Mucosa of descending colon (tissue), 3 donors: ENCODE measurements at regions not wholly inside any gene's neighbourhood (a gene's known extent, or its start where the extent isn't known, plus 50 kb on each side); places are given as distances from the start of the nearest gene placed in this dataset.

Experiments used
- ATAC-seq: fragments of 200-7000 bp; cut with Tn5 transposase; one replicate; pipeline ENCODE4 v1.9.1; 2020; ENCODE audit warnings: mild to moderate bottlenecking, moderate library complexity
- DNase-seq, 3 donors: peaks; one replicate each; pipeline ENCODE4 v3.0.0-alpha.2; 2020
- H3K36me3 ChIP-seq: fragments of 200-600 bp; one replicate; pipeline ENCODE4 v1.8.0; 2021; ENCODE audit warnings: low read depth, mild to moderate bottlenecking
- H3K4me1 ChIP-seq: fragments of 200-600 bp; one replicate; pipeline ENCODE4 v1.8.0; 2021; ENCODE audit warnings: low read depth, mild to moderate bottlenecking
- H3K4me3 ChIP-seq: fragments of 200-600 bp; one replicate; pipeline ENCODE4 v1.8.0; 2021; ENCODE audit warnings: mild to moderate bottlenecking
- H3K9me3 ChIP-seq: fragments of 200-600 bp; one replicate; pipeline ENCODE4 v1.8.0; 2021; ENCODE audit warnings: mild to moderate bottlenecking
- CTCF ChIP-seq: fragments of 200-600 bp; IDR thresholded peaks from one replicate; pipeline ENCODE4 v1.8.0; 2022; ENCODE audit warnings: antibody characterized with exemption, mild to moderate bottlenecking
- intact Hi-C, 2 donors: fragments of 100-400 bp; cut with DNase I in 1 of 2; cut with micrococcal nuclease in 1 of 2; formaldehyde crosslinking; loops; one replicate each; pipeline versions ENCODE4 v1.11.0 to v1.11.1; 2022; cut with DNase I, micrococcal nuclease
- donor health status: DM: no; HTN: no; CAD: no; lungs with moderate emphysema.
- donor health status: DM: no; HTN: no; CAD: no.
- donor health status: DM: no; HTN: yes; CAD: no.

DNA sequence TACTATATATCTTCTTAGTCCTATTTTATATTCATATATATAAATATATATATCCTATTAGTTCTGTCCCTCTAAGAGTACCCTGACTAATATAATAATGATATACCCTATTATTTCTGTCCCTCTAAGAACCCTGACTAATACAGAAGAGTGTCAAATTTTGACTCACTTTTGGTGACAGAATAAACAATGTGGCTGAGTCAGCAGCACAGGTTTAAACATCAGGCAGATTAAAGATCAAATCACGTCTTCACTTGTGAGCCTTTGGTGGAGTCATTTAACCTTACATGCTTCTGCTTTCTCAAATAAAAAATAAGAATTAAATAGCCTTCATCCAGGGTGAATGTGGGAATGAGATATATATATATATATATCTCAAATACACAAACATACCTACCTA, 615.9 kb upstream of the GCFC2 start:
- intact Hi-C loops: no loop called here
- no peak for TF ChIP-seq CTCF
- DNase-seq (no peak), ATAC-seq (no peak)
- H3K4me1 ChIP-seq: no peaks in the 10 kb centered on the region
- H3K9me3 ChIP-seq: no peaks in the 10 kb centered on the region
- H3K4me3 ChIP-seq: no peak overlapping the region
- no peaks in the 10 kb centered on the region for H3K36me3 ChIP-seq

DNA sequence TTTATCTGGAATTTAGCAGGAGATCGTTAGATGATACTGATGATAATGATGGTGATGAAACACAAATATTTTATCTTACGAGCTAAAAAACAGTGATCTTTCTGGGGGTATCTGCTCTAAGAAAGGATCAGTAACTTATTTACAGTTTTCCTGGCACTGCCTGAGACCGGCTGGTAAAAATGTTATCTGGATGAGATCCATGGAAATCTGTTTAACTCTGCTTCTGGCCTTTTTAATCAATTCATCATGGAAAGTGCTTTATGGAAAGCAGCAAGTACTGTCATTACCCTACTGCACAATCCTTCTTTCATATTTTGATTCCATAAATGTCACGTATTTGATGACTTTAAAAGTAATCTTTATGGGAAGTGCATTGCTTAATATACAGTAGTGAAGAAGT, 612.7 kb upstream of the GCFC2 start:
- H3K4me1 ChIP-seq: no peaks in the 10 kb centered on the region
- H3K4me3 ChIP-seq: no peak overlapping the region
- H3K36me3 ChIP-seq: no peaks in the 10 kb centered on the region
- intact Hi-C loops: no loop called here
- no peak for TF ChIP-seq CTCF
- ATAC-seq: no peak
- no peaks in the 10 kb centered on the region for H3K9me3 ChIP-seq
- no peak for DNase-seq

DNA sequence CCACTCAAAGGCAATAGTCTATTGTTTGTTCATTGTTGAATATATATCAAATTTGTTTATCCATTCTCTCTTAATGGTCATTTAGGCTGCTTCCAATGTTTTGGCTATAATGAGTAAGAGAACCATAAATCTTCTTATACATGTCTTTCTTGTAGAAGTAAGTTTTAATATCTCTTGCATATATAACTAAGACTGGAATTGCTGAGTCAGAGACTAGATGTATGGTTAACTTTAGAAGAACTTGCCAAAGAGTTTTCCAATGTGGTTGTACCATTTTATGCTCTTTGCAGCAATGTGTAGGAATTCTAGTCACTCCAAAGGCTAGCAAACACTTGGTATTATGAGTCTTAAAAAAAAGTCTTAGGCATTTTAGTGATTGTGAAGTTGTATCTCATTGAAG, 610.0 kb upstream of the GCFC2 start:
- H3K9me3 ChIP-seq: no peaks in the 10 kb centered on the region
- no peaks in the 10 kb centered on the region for H3K36me3 ChIP-seq
- intact Hi-C loops: no loop called here
- no peaks in the 10 kb centered on the region for H3K4me1 ChIP-seq
- ATAC-seq (no peak), DNase-seq (no peak)
- no peak for TF ChIP-seq CTCF
- no peak overlapping the region for H3K4me3 ChIP-seq

DNA sequence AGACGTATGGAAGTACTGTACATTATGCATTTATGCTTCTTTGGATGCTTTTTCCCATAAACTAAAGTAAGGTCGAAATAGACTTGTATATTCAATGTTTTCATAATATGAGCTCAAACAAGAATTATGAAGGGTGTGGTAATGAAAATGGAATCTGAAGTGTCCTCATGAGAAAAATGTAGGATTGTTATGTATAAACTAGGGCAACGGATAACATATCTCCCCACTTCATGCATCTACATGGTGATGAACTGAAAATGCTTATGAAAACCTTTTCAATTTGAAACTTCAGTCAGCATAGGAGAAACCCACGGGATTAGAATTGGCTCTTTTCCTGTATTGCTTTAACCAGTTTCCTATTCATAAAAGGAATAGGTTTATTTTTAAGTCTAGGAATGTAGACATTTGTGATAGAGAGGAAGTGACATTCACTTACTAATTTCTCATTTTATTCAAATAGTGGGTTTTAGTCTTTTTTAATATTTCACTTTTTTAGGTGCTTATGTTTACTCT, 608.2 kb upstream of the GCFC2 start:
- H3K4me1 ChIP-seq: no peaks in the 10 kb centered on the region
- ATAC-seq: no peak
- no peak for TF ChIP-seq CTCF
- H3K9me3 ChIP-seq: no peaks in the 10 kb centered on the region
- no peak for DNase-seq
- no peak overlapping the region for H3K4me3 ChIP-seq
- no peaks in the 10 kb centered on the region for H3K36me3 ChIP-seq
- intact Hi-C loops: no loop called here

DNA sequence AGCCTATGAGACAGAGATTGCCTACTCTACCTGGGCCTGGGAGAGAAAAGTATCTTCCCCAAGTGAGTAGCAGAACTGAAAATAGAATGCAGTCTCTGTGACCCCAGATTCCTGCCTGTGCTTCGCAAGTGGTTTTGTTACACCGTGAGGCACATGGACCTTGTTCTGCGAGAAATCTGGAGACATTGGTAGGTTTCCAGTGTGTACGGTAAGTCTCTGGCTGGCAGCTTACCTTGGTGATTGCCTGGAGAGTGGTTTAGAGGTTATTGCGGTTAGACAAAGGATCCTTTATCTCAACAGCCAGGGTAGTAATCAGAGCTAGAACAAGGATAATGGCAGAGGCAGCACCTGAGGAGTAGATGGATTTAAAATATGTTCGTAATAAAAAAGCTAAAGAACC, 606.0 kb upstream of the GCFC2 start:
- TF ChIP-seq CTCF: no peak
- DNase-seq (no peak), ATAC-seq (no peak)
- no peaks in the 10 kb centered on the region for H3K4me1 ChIP-seq
- no peak overlapping the region for H3K4me3 ChIP-seq
- intact Hi-C loops: no loop called here
- H3K36me3 ChIP-seq: no peaks in the 10 kb centered on the region
- no peaks in the 10 kb centered on the region for H3K9me3 ChIP-seq
